ENCODE measurements at regions not wholly inside any gene's neighbourhood (a gene's known extent, or its start where the extent isn't known, plus 50 kb on each side); places are given as distances from the start of the nearest gene placed in this dataset.
"Not testable (repeated sequence)": the region's sequence is repeated elsewhere in the genome, so short reads cannot be mapped to it uniquely, and the experiment has no call there.

GRCh38 chr13:86409466-86410241 lies 610.4 kb upstream of the SLITRK6 start:
- in situ Hi-C loops (cut with HindIII; ENCODE audit: low sequenced_read_pairs): no loop called here

GRCh38 chr13:86425170-86425815 lies 626.1 kb upstream of the SLITRK6 start:
- in situ Hi-C loops (cut with HindIII; ENCODE audit: low sequenced_read_pairs): no loop called here

DNA sequence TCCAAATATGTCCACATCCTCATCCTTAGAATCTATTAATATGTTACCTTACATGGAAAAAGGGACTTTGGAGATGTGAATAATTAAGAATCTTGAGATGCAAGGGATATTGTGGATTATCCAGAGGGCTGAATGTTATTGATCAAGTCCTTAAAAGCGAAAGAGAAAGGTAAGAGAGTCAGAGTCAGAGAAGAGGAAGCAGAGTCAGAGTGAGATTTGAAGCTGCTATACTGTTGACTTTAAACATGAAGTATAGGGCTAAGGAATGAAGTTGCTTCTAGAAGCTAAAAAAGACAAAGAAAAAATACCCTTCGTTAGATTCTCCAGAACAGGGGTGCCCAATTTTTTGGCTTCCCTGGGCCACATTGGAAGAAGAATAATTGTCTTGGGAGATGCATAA lies 627.2 kb upstream of the SLITRK6 start:
- in situ Hi-C loops (cut with HindIII; ENCODE audit: low sequenced_read_pairs): no loop called here

GRCh38 chr13:86429756-86430155 lies 630.5 kb upstream of the SLITRK6 start:
- in situ Hi-C loops (cut with HindIII; ENCODE audit: low sequenced_read_pairs): no loop called here

- in situ Hi-C loops (cut with HindIII; ENCODE audit: low sequenced_read_pairs): no loop called here
Observed at GRCh38 chr13:86438034-86438433, 638.8 kb upstream of the SLITRK6 start.

DNA sequence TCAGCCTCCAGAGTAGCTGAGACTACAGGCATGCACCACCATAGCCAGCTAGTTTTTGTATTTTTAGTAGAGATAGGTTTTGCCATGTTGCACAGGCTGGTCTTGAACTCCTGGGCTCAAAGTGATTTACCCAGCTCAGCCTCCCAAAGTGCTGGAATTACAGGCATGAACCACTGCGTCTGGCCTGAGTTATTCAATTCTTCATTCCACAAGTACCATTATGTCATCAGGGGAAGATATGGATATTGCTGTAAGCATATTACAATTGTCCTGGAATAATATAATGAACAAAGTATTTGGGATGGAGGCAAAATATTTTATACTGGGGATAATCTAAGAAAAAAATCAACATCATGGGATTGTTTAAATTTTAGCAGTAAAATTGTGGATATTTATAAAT lies 646.0 kb upstream of the SLITRK6 start:
- in situ Hi-C loops (cut with HindIII; ENCODE audit: low sequenced_read_pairs): no loop called here

DNA sequence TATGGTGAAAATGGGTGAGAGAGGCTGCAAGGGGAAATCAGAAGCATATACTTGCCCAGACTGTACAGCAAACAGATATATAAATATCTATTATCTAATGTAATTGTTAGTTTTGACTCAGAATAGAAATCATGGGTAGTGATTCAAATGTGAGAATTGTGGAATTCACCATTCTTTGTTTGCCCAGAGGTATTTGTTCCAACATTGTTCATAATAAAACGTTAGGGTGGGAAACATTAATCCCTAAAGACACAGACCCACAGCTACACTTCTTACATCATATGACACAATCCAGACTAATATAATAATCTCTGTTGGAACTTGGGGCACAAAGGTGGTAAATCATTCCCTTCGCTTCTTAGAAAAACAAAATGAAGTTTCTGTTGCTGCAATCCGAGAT lies 646.5 kb upstream of the SLITRK6 start:
- in situ Hi-C loops (cut with HindIII; ENCODE audit: low sequenced_read_pairs): no loop called here

GRCh38 chr13:86446311-86446710 lies 647.1 kb upstream of the SLITRK6 start:
- in situ Hi-C loops (cut with HindIII; ENCODE audit: low sequenced_read_pairs): no loop called here

- in situ Hi-C loops (cut with HindIII; ENCODE audit: low sequenced_read_pairs): no loop called here
Observed at GRCh38 chr13:86447479-86447878, 648.3 kb upstream of the SLITRK6 start.

DNA sequence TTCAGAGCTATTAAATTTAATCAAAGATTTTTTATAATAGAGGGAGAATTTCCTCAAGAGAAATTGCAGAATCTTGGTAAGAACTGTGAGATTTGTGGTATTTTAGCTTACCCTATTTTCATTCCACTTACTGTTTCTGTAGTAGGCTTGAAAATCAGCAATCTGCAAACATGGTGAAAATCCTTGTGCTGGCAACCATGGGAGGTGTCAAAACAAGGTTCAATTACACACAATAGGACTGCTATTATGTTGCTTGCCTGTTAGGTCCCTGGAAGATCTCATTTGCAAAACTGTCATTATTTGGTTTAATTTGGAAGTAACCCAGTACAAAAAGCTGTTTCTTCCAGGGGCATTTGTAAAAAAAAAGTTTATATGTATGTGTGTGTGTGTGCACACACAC lies 662.8 kb upstream of the SLITRK6 start:
- in situ Hi-C loops (cut with HindIII; ENCODE audit: low sequenced_read_pairs): no loop called here

DNA sequence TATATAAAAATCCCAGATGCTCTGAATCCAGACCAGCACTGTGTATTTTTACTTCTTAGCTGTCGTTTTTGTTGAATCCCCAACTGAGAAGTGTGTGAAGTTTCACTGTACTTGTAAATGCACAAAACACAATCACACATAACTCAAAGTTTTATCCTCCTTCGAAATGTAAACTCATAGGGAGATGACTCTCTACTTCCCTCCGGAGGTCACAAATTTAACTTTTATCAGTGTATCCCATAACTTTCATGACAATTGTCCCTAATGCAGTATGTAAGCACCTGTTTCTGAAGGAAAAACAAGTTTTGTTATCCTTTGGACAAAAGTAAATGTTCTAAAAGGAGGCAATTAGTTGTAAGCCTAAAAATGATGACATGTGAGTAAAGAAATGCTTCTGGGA lies 665.0 kb upstream of the SLITRK6 start:
- in situ Hi-C loops (cut with HindIII; ENCODE audit: low sequenced_read_pairs): no loop called here

GRCh38 chr13:86474971-86475370 lies 675.8 kb upstream of the SLITRK6 start:
- in situ Hi-C loops (cut with HindIII; ENCODE audit: low sequenced_read_pairs): no loop called here

GRCh38 chr13:86476656-86477055 lies 677.4 kb upstream of the SLITRK6 start:
- in situ Hi-C loops (cut with HindIII; ENCODE audit: low sequenced_read_pairs): no loop called here

- in situ Hi-C loops (cut with HindIII; ENCODE audit: low sequenced_read_pairs): no loop called here
Observed at GRCh38 chr13:86486582-86486981, 687.4 kb upstream of the SLITRK6 start.

- in situ Hi-C loops (cut with HindIII; ENCODE audit: low sequenced_read_pairs): no loop called here
Observed at GRCh38 chr13:86491121-86491520, 691.9 kb upstream of the SLITRK6 start.

- in situ Hi-C loops (cut with HindIII; ENCODE audit: low sequenced_read_pairs): not testable (repeated sequence)
Observed at GRCh38 chr13:86501931-86502330, 702.7 kb upstream of the SLITRK6 start.

- in situ Hi-C loops (cut with HindIII; ENCODE audit: low sequenced_read_pairs): no loop called here
Observed at GRCh38 chr13:86510792-86511191, 711.6 kb upstream of the SLITRK6 start.

DNA sequence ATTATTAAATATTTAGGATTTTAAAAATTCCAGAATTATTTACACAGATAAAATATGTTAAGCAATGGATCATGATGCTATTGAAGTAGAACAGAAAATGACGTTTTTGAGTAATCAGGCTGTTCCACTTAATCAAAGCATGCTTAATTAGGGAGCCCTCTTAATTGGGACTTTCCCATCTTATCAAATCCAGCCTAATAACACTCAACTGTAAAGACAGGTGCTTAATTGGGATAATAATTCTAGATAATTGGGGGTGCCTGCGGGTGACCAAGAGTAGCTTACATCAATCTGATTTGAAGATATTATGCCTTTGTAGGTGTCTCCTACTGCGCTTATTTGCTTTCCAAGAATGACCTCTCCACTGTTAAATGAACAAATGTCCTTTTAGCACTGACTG lies 742.2 kb upstream of the SLITRK6 start:
- in situ Hi-C loops (cut with HindIII; ENCODE audit: low sequenced_read_pairs): no loop called here

DNA sequence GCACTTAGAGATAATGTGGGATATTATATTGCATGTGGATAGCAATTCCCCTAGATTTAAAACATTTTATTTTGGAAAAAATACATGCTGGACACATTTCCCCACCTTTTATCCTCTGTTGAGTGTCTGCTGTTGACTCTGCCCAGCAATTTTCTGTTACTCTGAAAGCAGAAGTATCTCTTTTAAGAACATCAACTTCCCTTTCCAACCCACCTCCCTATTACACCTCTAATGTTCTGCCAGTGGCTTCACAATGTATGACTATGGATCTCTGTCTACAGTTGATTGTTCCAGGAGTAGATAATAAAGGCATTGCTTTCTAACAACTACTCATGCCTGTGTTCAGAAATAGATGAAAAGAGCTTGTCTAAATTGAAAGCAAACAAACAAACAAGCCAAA lies 754.8 kb upstream of the SLITRK6 start:
- in situ Hi-C loops (cut with HindIII; ENCODE audit: low sequenced_read_pairs): no loop called here

DNA sequence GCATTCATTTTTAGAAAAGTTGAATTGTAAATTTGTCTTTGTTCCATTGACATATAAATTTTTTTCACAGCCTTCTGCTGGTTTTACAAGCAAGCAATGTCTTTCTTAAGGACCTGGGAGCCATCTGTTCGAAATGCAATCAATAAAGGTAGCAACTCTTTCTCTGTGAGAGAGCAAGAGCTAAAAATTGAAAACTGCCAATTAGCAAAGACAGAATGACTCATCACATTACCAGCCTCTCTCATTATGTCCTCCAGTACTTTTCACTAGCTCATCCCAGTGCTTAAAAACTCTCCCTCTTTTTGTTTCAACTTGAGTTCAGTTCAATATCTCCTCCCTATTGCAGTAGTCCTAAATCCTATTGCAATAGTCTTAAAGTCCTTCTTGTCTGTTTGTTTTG lies 760.7 kb upstream of the SLITRK6 start:
- in situ Hi-C loops (cut with HindIII; ENCODE audit: low sequenced_read_pairs): no loop called here

GRCh38 chr13:86562866-86563265 lies 763.6 kb upstream of the SLITRK6 start:
- in situ Hi-C loops (cut with HindIII; ENCODE audit: low sequenced_read_pairs): no loop called here

- in situ Hi-C loops (cut with HindIII; ENCODE audit: low sequenced_read_pairs): no loop called here
Observed at GRCh38 chr13:86563308-86563707, 764.1 kb upstream of the SLITRK6 start.

DNA sequence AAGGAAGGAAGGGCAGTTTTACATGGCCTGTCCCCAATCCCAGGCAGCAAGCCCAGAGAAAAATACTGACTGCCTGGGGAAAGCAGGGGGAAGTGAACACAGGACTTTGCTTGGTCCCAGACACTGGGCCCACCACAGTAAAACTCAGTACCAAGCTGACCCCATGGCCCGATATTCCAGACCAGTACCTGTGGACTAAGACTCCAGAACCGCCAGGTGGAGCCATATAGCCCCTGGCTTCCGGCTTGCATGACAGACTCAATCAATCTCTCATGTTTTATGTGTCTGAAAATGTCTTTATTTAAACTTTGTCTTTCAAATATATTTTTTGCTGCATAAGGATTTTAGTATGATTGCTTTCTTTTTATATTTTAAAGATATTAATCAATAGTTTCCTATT lies 767.9 kb upstream of the SLITRK6 start:
- in situ Hi-C loops (cut with HindIII; ENCODE audit: low sequenced_read_pairs): no loop called here
